HG02884 (cell line): ENCODE measurements at regions not wholly inside any gene's neighbourhood (a gene's known extent, or its start where the extent isn't known, plus 50 kb on each side); places are given as distances from the start of the nearest gene placed in this dataset.

Experiments
- ATAC-seq: cut with Tn5 transposase; IDR thresholded peaks from one replicate; pipeline ENCODE4 v1.9.1; 2021; ENCODE audit warnings: mild to moderate bottlenecking, moderate library complexity; ENCODE audit not compliant: unreplicated experiment

GRCh38 chr3:25259871-25260270 is 168.2 kb upstream of the RARB start:
- no peak for ATAC-seq

- no peak for ATAC-seq
Observed at GRCh38 chr3:25262322-25262721, 165.7 kb upstream of the RARB start.

GRCh38 chr3:25265284-25265683 is 162.8 kb upstream of the RARB start:
- no peak for ATAC-seq

GRCh38 chr3:25266677-25267076 is 161.4 kb upstream of the RARB start:
- ATAC-seq, result no peak

DNA sequence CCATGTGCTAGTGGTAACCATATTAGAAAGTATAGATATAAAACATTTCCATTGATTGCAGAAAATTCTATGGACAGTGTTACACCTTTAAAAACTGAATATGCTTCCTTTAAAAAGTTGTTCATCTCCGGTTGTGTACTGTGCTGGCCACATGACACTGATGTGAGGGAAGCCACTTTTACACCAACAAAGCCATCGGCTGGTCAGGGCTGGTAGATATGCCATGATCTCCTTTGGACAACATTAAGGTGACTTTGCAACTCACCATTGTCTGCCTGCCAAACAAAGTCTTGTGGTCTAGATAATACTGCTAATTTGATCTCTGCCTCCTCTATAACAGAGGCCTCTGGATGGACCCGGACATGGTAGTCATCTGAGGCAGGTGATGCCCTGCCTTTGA is 156.0 kb upstream of the RARB start:
- no peak for ATAC-seq

GRCh38 chr3:25273582-25274171 is 154.4 kb upstream of the RARB start:
- ATAC-seq, result no peak

DNA sequence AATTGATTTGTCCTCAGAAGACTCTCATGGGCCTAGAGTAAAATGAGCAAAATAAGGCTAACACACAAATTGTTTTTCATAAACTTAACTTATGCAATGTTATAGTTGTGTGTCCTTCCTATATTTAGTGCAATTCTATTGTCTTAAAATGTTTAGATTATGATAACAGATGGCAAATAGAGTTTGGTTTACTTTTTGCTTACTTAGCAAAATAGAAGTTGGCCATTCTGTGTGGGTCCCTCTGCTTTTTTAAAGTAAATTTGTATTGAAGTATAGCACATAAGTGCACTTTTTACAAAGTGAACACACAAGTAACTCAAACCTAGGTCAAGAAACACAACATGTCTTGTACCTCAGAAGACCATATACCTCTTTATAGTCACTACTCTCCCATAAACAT is 150.6 kb upstream of the RARB start:
- ATAC-seq, result no peak

GRCh38 chr3:25281041-25281731 is 146.9 kb upstream of the RARB start:
- no peak for ATAC-seq

DNA sequence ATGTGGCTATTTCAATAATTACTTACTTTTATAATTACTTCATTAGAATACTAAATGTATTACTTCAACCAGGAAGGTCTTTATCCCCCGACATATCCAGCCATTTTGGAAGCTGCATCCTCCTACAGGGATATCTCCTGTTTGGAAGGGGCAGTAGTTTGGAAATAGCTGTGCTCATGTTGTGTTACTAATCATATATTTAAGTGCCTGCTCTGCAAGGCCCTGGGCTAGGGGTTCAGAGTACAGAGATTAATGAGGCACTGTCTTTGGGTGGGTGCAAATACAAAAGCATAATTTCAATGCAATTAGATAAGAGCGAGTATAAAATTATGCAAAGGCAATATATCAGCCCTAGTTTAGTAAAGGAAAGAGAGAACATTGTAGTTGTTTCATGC is 146.3 kb upstream of the RARB start:
- ATAC-seq, result no peak

DNA sequence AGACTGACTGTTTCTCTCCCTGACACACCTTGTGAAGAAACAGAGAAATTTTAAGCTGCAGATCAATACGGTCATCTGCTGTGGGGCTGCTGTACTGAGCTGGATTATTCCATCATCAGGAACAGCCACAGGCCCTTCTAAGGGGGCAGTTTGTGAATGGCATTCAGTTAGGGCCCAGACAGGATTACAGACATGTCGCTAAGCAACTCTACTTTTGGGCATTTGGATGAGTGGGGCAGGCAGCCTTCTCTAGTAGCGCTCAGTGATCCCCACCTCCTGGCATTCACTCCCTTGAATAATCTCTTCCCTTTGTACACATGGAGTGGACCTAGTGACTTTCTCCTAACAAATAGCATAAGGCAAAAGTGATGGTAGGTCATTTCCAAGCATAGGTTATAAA is 144.4 kb upstream of the RARB start:
- ATAC-seq, result no peak

GRCh38 chr3:25284249-25284648 is 143.8 kb upstream of the RARB start:
- no peak for ATAC-seq

- ATAC-seq, result no peak
Observed at GRCh38 chr3:25287291-25287884, 140.7 kb upstream of the RARB start.

DNA sequence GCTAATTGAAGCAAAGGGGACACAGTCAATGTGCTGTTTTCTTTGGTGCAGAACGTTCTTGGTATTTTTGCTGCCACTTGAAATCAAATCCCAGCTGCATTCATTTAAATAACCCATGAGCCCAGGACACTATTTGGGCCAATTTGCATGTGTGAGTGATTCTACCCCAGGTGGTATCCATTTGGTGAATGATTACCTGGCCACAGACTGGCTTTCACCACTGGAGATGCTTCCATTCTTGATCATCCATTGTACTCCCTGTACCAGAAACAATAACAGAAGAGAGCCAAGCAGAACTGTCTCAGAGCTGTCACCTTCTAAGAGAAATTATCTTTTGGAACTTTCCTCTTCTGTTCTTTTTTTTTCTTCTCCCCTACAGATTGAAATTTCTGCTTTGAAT is 139.7 kb upstream of the RARB start:
- ATAC-seq, result no peak

- ATAC-seq, result no peak
Observed at GRCh38 chr3:25289156-25289555, 138.9 kb upstream of the RARB start.

DNA sequence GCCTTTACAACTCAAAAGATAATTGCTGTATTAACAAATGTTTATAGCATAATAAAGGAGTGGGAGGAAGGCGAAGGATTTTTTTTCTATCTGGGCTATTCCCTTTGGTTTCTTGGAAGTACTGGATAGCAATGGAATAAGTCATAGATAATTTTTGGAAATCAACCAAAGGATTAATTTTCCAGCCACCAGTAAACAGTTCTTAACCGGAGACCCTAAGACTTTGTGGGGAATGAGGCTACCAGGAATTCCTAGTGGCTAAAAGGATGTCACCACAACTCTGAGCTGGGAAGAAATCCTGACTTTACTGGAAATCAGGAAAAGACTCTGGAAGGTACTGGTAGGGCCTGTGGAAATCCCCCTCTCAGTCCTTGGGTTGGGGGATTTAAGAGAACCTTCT is 138.4 kb upstream of the RARB start:
- no peak for ATAC-seq

DNA sequence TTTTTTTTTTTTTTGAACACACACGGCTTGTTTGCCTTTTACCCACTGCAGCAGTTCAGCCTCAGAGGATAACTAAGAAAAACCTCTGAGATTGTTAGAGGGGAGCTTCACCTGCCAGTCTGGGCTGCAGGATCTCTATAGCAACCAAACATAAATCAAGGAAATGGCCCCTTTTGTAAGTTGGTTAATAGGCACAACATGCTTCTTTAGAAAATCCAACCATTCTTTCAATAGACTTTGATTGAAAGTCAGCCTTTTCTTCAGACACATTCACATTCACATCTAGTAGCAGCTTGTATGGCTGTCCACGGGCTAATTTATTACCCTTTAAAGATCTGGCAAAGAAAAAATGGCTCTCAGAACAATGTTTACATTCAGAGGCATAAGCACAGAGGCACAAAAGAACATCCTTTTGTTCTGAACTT is 136.6 kb upstream of the RARB start:
- ATAC-seq, result no peak

DNA sequence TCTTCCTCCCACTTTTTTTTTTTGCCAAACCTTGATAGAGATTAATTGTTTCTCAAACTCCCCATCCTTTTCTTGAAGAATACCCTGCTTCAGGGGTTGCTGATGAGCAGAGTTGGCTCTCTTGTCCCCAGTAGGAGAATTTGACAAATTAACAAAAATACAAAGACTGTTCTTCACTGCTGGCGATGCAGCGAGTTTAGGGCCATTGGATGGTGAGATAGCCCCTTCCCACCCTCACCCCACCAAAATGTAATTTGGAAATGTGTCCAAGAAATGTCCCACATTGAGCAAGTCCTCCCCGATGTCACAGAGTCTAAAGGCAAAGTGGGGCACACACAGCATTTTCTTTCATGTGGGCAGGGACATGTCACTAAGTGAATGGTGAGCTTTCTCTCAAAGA is 136.0 kb upstream of the RARB start:
- no peak for ATAC-seq

- no peak for ATAC-seq
Observed at GRCh38 chr3:25292595-25292994, 135.5 kb upstream of the RARB start.

- no peak for ATAC-seq
Observed at GRCh38 chr3:25293736-25294135, 134.3 kb upstream of the RARB start.

DNA sequence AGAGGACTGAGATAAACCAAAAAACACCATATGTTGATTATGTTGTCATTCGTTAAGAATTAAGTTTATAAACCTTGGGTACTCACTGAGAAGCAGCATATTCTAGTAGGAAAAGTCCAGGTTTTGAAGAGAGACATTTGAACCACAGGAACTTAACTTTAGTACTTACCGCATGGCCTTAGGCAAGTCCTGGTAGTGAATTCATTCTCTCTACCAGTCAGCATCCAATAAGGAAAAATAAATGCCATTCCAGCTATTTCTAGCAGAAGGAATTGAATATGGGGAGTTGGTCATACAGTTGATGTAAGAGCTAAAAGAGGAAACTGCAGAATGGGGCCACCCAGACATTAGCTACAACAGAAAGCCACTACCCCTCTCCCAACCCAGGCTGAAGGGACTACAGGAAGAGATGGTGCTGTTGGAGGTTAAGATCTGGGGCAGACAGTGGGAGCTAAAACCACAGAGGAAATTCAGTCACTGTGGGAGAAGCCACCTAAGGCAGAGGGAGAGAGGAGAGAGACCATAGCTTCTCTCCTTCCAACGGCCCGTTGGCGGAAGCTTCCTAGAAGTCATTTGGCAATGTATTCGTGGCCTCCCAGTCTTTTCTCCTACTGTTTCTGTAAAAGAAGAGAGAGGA is 133.8 kb upstream of the RARB start:
- no peak for ATAC-seq

- no peak for ATAC-seq
Observed at GRCh38 chr3:25297667-25298585, 130.1 kb upstream of the RARB start.
